ENCODE measurements at regions not wholly inside any gene's neighbourhood (a gene's known extent, or its start where the extent isn't known, plus 50 kb on each side); places are given as distances from the start of the nearest gene placed in this dataset.

DNA sequence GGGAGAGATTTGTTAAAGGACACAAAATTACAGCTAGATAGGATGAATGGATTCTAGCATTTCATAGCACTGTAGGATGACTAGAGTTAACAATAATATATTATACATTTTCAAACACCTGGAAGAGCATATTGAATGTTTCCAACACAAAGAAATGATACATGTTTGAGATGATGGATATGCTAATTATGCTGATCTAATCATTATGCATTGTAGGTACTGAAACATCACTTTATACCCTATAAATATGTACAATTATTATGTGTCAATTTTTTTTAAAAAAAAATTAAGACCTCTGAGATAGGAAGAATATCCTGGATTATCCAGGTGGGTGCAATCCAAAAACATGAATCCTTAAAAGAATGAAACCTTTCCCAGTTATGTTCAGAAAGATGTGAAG lies 100.3 kb upstream of the CPNE8 start:
- no peak overlapping the region for H3K18ac ChIP-seq (ENCODE audit: extremely low read depth, low read length)
- TF ChIP-seq, protein P1, sequence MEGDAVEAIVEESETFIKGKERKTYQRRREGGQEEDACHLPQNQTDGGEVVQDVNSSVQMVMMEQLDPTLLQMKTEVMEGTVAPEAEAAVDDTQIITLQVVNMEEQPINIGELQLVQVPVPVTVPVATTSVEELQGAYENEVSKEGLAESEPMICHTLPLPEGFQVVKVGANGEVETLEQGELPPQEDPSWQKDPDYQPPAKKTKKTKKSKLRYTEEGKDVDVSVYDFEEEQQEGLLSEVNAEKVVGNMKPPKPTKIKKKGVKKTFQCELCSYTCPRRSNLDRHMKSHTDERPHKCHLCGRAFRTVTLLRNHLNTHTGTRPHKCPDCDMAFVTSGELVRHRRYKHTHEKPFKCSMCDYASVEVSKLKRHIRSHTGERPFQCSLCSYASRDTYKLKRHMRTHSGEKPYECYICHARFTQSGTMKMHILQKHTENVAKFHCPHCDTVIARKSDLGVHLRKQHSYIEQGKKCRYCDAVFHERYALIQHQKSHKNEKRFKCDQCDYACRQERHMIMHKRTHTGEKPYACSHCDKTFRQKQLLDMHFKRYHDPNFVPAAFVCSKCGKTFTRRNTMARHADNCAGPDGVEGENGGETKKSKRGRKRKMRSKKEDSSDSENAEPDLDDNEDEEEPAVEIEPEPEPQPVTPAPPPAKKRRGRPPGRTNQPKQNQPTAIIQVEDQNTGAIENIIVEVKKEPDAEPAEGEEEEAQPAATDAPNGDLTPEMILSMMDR (IDR thresholded peaks at IDR 0.05; ENCODE audit: control extremely low read depth in 1 of 3, insufficient read depth in 1 of 3, low read depth in 1 of 3, low read length in 3 of 3): no peak
- no peak for TF ChIP-seq SP1 (IDR thresholded peaks at IDR 0.05; ENCODE audit: low read depth, low read length)
- no peak for TF ChIP-seq CEBPB (IDR thresholded peaks at IDR 0.05; ENCODE audit: low read depth, low read length)
- H2BK5ac ChIP-seq (ENCODE audit: low read depth, low read length): no peak overlapping the region
- no peaks in the 10 kb centered on the region for H3K4me1 ChIP-seq (replicated peaks in 1 of 4; ENCODE audit: control insufficient read depth in 3 of 4, insufficient read depth in 4 of 4, low read length in 3 of 4)
- no peak overlapping the region for H2AK5ac ChIP-seq (ENCODE audit: low read depth, low read length)
- no peak overlapping the region for H2AFZ ChIP-seq (ENCODE audit: low read length)
- no peaks in the 10 kb centered on the region for H3K79me2 ChIP-seq (ENCODE audit: control insufficient read depth in 1 of 2, insufficient read depth in 2 of 2, low read length in 2 of 2)
- ChIA-PET POLR2A (ENCODE audit: partially characterized antibody) (no interaction called here), CTCF (ENCODE audit: partially characterized antibody) (no interaction called here)
- H4K20me1 ChIP-seq (replicated peaks in 1 of 2; ENCODE audit: control insufficient read depth in 1 of 2, insufficient read depth in 2 of 2, low read length in 2 of 2): no peaks in the 10 kb centered on the region
- no peaks in the 10 kb centered on the region for H3K36me3 ChIP-seq (ENCODE audit: control insufficient read depth in 2 of 4, insufficient read depth in 4 of 4, low read length in 3 of 4)
- H4K91ac ChIP-seq (replicated peaks; ENCODE audit: insufficient read length, low read length): no peak overlapping the region
- no peak overlapping the region for H3K9ac ChIP-seq (replicated peaks in 1 of 4; ENCODE audit: extremely low read depth in 1 of 4, low read depth in 3 of 4, low read length in 3 of 4)
- no peak overlapping the region for H2BK12ac ChIP-seq (ENCODE audit: low read depth, low read length)
- H3K56ac ChIP-seq (replicated peaks; ENCODE audit: insufficient read length, low read depth, low read length): no peak overlapping the region
- no peaks in the 10 kb centered on the region for H3K9me3 ChIP-seq (ENCODE audit: insufficient read depth in 2 of 2, low read depth in 1 of 2, low read length in 1 of 2)
- no peak overlapping the region for H2BK20ac ChIP-seq (ENCODE audit: low read length)
- no peak overlapping the region for H3K4me3 ChIP-seq (ENCODE audit: extremely low read depth in 1 of 4, insufficient read depth in 2 of 4, low read depth in 3 of 4, low read length in 4 of 4)
- no peaks in the 10 kb centered on the region for H3K79me1 ChIP-seq (ENCODE audit: low read depth, low read length)
- H3K27me3 ChIP-seq (replicated peaks in 1 of 4; ENCODE audit: control insufficient read depth in 3 of 4, extremely low read depth in 1 of 4, insufficient read depth in 3 of 4, low read length in 3 of 4): no peaks in the 10 kb centered on the region
- DNase-seq (ENCODE audit: low read depth in 1 of 2, low spot score in 2 of 2): no peak
- H3K14ac ChIP-seq (ENCODE audit: insufficient read length): no peak overlapping the region
- H2BK15ac ChIP-seq (ENCODE audit: low read length): no peak overlapping the region
- no peak overlapping the region for H4K5ac ChIP-seq (ENCODE audit: insufficient read length, low read depth, low read length)
- no peak overlapping the region for H3K4me2 ChIP-seq (ENCODE audit: insufficient read depth in 1 of 2, low read depth in 2 of 2, low read length in 2 of 2)
- H4K8ac ChIP-seq (ENCODE audit: extremely low read depth, insufficient read depth, low read length): no peak overlapping the region
- H3K4ac ChIP-seq (replicated peaks; ENCODE audit: insufficient read length, low read depth, low read length): no peak overlapping the region
- no peak overlapping the region for H3K23ac ChIP-seq (ENCODE audit: insufficient read length)
- FAIRE-seq: no peak
- no peak overlapping the region for H3K27ac ChIP-seq (ENCODE audit: low read depth, low read length)
- no peaks in the 10 kb centered on the region for H3K23me2 ChIP-seq (ENCODE audit: low read depth, low read length)
- no peak overlapping the region for H2BK120ac ChIP-seq (replicated peaks; ENCODE audit: low read depth, low read length)
